MCF 10A (cell line): ENCODE measurements at regions not wholly inside any gene's neighbourhood (a gene's known extent, or its start where the extent isn't known, plus 50 kb on each side); places are given as distances from the start of the nearest gene placed in this dataset.

Experiments used
- BruUV-seq: library from RNA; stranded (reverse); fragments of 400-500 nt; replicated peaks from 2 replicates; lab custom pipeline; 2021; lab: Mats Ljungman, UMichigan
- CTCF ChIA-PET: fragments of 300-600 bp; sonication (Branson Sonifier 250); formaldehyde crosslinking; extraction: SDS; loops from one replicate; lab custom pipeline; 2021; ENCODE audit warnings: antibody characterized with exemption, inconsistent platforms; lab: Yijun Ruan, JAX
- POLR2A ChIA-PET: fragments of 300-600, 350-650 bp; sonication (Branson Sonifier 250); formaldehyde crosslinking; extraction: SDS; loops from one replicate; lab custom pipeline; 2020; ENCODE audit warnings: antibody characterized with exemption, inconsistent platforms; lab: Yijun Ruan, JAX
- DNase-seq: peaks from one replicate; pipeline ENCODE4 v3.0.0-alpha.2; 2018; ENCODE audit not compliant: unreplicated experiment
- H3K27ac Mint-ChIP-seq: one replicate; pipeline ENCODE4 v1.8.0; 2022; ENCODE audit warnings: mild to moderate bottlenecking, low read depth, mixed read lengths; ENCODE audit not compliant: unreplicated experiment
- H3K27me3 Mint-ChIP-seq: one replicate; pipeline ENCODE4 v1.8.0; 2022; ENCODE audit warnings: mixed read lengths; ENCODE audit not compliant: insufficient read depth, unreplicated experiment
- H3K36me3 Mint-ChIP-seq: one replicate; pipeline ENCODE4 v1.8.0; 2022; ENCODE audit warnings: mild to moderate bottlenecking, moderate library complexity, mixed read lengths; ENCODE audit not compliant: insufficient read depth, unreplicated experiment
- H3K4me1 Mint-ChIP-seq: one replicate; pipeline ENCODE4 v1.8.0; 2022; ENCODE audit warnings: mixed read lengths; ENCODE audit not compliant: insufficient read depth, unreplicated experiment
- H3K4me3 Mint-ChIP-seq: one replicate; pipeline ENCODE4 v1.8.0; 2022; ENCODE audit warnings: mild to moderate bottlenecking, moderate library complexity, mixed read lengths; ENCODE audit not compliant: unreplicated experiment
- H3K9me3 Mint-ChIP-seq: one replicate; pipeline ENCODE4 v1.8.0; 2022; ENCODE audit warnings: mixed read lengths; ENCODE audit not compliant: unreplicated experiment
- intact Hi-C: fragments of 100-400 bp; cut with micrococcal nuclease; formaldehyde crosslinking; loops from 2 replicates; pipeline ENCODE4 v1.14.1; 2022
- TF ChIP-seq, protein P1 (sequence below): fragments of 200-600 bp; IDR thresholded peaks from one replicate; pipeline ENCODE4 v1.8.0; 2022; ENCODE audit warnings: antibody characterized with exemption, mild to moderate bottlenecking; ENCODE audit not compliant: unreplicated experiment

DNA sequence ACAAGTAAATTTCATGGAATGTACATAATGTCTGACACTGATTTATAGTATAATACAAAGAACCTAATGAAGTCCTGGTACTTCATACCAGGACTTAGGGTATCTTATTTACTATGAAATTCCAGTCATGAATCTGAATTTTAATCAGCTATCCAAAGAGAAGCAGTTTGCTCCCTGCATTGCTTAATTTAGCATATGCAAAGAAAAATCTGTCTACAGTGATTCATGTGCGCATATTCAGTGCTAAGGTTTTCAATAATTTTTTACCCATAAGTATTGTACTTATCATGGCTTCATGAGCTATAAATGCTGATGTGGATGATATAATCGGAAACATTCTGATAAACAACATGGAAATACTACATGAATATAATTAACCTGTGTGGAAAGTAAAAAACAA is 185.6 kb upstream of the ARHGAP42 start:
- CTCF ChIA-PET = interaction anchor here (0.6 to 1.1 kb wide), 2 partner anchors 15 to 32 kb away, joined by 3 to 4 read pairs; no protein-coding TSS in a partner anchor
- no peak for DNase-seq
- H3K27me3 Mint-ChIP-seq = peaks cover 13% of the 10 kb centered on the region

DNA sequence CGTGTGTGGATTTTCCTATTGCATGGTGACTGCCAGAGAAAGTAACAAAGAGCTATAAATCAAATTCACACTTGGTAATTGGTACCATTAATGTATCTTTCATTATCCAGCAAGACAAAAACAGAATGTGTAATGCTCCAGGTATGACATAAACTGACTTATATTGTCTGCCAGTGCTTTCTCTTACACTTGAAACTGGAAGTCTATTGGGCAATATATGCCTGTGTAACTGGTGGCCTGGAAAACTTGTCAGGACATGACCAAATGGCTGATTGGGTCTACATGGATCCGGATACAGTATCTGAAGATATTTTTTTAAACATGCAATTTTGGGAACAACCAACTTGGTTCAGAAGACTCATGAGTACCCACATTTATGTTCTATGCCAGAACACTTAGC is 174.6 kb upstream of the ARHGAP42 start:
- no TSS peak for BruUV-seq
- peak; percentile 78 for DNase-seq
- TF ChIP-seq, protein P1, sequence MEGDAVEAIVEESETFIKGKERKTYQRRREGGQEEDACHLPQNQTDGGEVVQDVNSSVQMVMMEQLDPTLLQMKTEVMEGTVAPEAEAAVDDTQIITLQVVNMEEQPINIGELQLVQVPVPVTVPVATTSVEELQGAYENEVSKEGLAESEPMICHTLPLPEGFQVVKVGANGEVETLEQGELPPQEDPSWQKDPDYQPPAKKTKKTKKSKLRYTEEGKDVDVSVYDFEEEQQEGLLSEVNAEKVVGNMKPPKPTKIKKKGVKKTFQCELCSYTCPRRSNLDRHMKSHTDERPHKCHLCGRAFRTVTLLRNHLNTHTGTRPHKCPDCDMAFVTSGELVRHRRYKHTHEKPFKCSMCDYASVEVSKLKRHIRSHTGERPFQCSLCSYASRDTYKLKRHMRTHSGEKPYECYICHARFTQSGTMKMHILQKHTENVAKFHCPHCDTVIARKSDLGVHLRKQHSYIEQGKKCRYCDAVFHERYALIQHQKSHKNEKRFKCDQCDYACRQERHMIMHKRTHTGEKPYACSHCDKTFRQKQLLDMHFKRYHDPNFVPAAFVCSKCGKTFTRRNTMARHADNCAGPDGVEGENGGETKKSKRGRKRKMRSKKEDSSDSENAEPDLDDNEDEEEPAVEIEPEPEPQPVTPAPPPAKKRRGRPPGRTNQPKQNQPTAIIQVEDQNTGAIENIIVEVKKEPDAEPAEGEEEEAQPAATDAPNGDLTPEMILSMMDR = no peak
- peak overlapping the region; percentile 76 for H3K27ac Mint-ChIP-seq
- H3K4me3 Mint-ChIP-seq = no peak overlapping the region
- CTCF ChIA-PET = no interaction called here
- peaks cover 24% of the 10 kb centered on the region for H3K4me1 Mint-ChIP-seq
- intact Hi-C loops = no loop called here
- H3K36me3 Mint-ChIP-seq = peaks cover 7% of the 10 kb centered on the region
- no peaks in the 10 kb centered on the region for H3K9me3 Mint-ChIP-seq
- no peaks in the 10 kb centered on the region for H3K27me3 Mint-ChIP-seq
- POLR2A ChIA-PET = interaction anchor here (0.7 kb wide), 1 partner anchor 895 kb away, joined by 3 read pairs; no protein-coding TSS in a partner anchor

More for the DNA sequence above, 185.6 kb upstream of the ARHGAP42 start:
- H3K36me3 Mint-ChIP-seq = no peaks in the 10 kb centered on the region
- no TSS peak for BruUV-seq
- TF ChIP-seq, protein P1 = no peak
- intact Hi-C loops = no loop called here
- H3K9me3 Mint-ChIP-seq = peaks cover 9% of the 10 kb centered on the region
- no peak overlapping the region for H3K27ac Mint-ChIP-seq
- POLR2A ChIA-PET = no interaction called here
- H3K4me1 Mint-ChIP-seq = no peaks in the 10 kb centered on the region
- H3K4me3 Mint-ChIP-seq = no peak overlapping the region

DNA sequence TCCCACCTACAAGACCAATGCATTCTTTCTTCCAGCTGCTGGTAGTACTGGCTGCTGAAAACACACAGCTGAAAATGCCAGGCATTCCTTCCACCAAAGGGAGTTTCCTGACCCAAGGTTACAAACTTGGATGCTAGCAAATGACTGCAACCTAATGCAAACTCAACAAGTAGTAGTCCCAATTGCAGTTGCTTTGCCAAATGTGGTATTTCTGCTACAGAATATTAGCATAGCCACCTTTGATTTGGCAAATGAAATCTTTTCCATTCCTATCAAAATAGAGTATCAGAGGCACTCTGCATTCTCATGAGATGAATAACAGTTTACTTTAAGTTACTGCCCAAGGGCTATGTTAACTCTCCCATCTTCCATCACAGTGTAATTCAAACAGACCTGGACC is 172.0 kb upstream of the ARHGAP42 start:
- Mint-ChIP-seq H3K36me3 (peaks cover 7% of the 10 kb centered on the region), H3K27ac (no peak overlapping the region), H3K4me3 (no peak overlapping the region), H3K27me3 (no peaks in the 10 kb centered on the region), H3K4me1 (peaks cover 24% of the 10 kb centered on the region), H3K9me3 (no peaks in the 10 kb centered on the region)
- TF ChIP-seq, protein P1 = no peak
- ChIA-PET POLR2A (interaction anchor here (0.8 to 1.0 kb wide), 2 partner anchors 29 to 337 kb away, joined by 3 read pairs; no protein-coding TSS in a partner anchor), CTCF (no interaction called here)
- intact Hi-C loops = no loop called here
- BruUV-seq = no TSS peak
- DNase-seq = no peak

DNA sequence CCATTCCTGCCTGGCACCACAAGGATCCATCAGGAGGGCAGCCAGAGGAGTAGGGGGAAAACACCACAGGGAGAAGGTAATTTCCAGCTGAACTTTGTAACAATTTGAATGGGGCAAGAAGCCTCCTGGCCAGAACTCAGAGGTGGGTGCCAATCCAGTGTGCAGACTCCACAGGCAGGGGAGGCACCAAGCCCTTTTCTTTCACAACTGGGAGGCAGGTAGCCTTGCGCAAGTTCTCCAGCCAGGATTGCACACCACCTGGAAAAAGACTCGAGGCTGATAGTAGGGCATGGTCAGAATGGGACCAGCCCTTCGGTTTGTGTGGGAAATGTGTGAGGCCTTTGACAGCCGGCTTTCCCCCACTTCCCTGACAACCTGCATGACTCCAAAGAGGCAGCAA is 161.9 kb upstream of the ARHGAP42 start:
- Mint-ChIP-seq H3K27me3 (no peaks in the 10 kb centered on the region), H3K4me1 (no peaks in the 10 kb centered on the region), H3K36me3 (no peaks in the 10 kb centered on the region), H3K27ac (no peak overlapping the region), H3K4me3 (no peak overlapping the region), H3K9me3 (peaks cover 13% of the 10 kb centered on the region)
- intact Hi-C loops = no loop called here
- peak; percentile 70 for DNase-seq
- TF ChIP-seq, protein P1 = no peak
- POLR2A ChIA-PET = no interaction called here
- CTCF ChIA-PET = interaction anchor here (1.0 to 1.3 kb wide), 2 partner anchors 11 to 92 kb away, joined by 3 to 6 read pairs; no protein-coding TSS in a partner anchor
- BruUV-seq = no TSS peak
